HS-27A (cell line): ENCODE measurements at regions not wholly inside any gene's neighbourhood (a gene's known extent, or its start where the extent isn't known, plus 50 kb on each side); places are given as distances from the start of the nearest gene placed in this dataset.
"Not testable (repeated sequence)": the region's sequence is repeated elsewhere in the genome, so short reads cannot be mapped to it uniquely, and the experiment has no call there.

Source experiments
- DNase-seq: peaks from one replicate; pipeline ENCODE4 v3.0.0-alpha.2; 2012; ENCODE audit warnings: low read depth, missing footprints

DNA sequence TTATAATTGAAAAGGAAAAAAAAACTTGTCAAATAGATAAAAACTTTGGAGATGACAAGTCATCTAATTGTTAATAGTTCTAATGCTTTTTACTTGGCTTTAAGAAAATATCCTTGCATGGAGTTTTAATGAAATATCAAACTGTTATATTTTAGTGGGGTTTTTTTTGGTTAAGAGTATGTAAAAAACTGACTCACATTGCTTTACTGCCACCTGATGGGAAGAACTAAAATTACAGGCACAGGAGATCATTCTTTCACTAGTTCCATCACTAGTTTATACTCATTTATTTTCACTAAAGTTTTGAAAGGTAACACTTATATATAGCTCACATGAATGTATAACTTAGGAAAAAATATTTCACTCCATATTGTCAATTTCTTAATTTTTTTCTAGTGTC, 309.1 kb downstream of the LMBRD1 start:
- DNase-seq, result no peak

DNA sequence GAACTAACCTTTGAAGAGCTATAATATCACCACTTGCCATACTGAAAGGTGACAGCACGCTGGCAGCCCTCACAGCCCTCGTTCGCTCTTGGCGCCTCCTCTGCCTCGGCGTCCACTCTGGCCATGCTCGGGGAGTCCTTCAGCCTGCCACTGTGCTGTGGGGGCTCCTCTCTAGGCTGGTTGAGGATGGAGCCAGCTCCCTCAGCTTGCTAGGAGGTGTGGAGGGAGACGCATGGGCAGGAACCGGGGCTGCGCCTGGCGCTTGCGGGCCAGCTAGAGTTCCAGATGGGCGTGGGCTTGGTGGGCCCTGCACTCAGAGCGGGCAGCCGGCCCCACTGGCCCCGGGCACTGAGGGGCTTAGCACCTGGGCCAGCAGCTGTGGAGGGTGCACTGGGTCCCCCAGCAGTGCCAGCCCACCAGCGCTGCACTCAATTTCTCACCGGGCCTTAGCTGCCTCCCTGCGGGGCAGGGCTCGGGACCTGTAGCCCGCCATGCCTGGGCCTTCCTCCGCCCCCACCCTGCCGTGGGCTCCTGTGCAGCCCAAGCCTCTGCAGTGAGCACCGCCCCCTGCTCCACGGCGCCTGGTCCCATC, 329.7 kb downstream of the LMBRD1 start:
- DNase-seq, result no peak

DNA sequence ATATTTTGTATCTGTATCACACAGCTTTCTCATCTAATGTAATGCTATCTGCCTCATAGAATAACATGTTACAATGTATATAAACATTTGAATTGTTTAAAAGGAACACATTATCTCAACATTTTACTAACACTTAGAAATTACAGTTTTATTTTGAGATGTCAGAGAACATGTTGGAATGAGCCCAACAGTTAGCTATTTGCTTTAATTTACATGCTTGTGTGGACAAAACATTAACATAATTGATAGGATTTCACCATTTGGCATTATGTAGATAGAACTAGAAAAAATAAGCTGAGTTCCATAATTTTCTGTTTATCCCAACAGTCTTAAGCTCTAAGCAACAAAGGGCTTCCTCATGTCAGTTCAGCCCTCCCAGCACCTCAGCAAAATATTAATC, 330.9 kb downstream of the LMBRD1 start:
- DNase-seq, result no peak

DNA sequence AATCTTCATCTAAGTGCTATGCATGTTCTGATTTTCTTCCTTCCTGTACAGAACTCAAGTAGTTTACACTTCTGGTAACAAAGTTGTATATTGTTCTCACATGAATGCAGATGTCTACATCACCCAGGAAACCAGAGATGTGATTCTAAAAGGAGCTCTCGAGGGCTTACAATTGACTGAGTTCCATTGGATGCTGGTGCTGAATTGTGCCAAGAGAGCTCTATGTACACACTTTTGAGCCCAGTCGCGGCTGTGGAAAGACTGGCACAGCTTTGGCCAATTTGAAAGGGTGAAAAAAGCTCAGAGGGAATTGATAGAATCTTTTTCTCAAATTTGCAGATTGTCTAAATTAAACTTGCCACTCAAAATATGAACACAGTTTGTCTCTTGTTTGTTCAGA, 340.7 kb downstream of the LMBRD1 start:
- DNase-seq, result no peak

DNA sequence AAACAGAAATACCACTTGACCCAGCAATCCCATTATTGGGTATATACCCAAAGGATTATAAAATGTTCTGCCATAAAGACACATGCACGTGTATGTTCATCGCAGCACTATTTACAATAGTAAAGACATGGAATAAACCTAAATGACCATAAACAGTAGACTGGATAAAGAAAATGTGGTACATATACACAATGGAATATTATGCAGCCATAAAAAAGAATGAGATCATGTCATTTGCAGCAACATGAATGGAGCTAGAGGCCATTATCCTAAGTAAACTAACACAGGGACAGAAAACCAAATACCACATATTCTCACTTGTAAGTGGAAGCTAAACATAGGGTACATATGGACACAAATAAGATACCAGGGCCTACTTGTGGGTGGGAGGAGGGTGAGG, 342.2 kb downstream of the LMBRD1 start:
- not testable (repeated sequence) for DNase-seq

DNA sequence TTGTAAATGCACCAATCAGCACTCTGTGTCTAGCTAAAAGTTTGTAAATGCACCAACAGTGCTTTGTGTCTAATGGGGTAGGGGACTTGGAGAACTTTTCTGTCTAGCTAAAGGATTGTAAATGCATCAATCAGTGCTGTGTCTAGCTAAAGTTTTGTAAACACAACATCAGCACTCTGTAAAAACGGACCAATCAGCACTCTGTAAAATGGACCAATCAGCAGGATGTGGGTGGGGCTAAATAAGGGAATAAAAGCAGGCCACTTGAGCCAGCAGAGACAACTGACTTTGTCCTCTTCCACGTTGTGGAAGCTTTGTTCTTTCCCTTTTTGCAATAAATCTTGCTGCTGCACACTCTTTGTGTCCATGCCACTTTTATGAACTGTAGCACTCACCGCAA, 346.3 kb downstream of the LMBRD1 start:
- DNase-seq, result not testable (repeated sequence)

- no peak for DNase-seq
Measured at GRCh38 chr6:69449887-69450286, 346.9 kb downstream of the LMBRD1 start.
